GDM1 (cell line): ENCODE measurements at regions not wholly inside any gene's neighbourhood (a gene's known extent, or its start where the extent isn't known, plus 50 kb on each side); places are given as distances from the start of the nearest gene placed in this dataset.

Experiments
- DNase-seq: peaks from one replicate; lab custom pipeline; 2025; lab: John Stamatoyannopoulos, UW

GRCh38 chr2:481388-481787, 193.5 kb upstream of the ALKAL2 start:
- DNase-seq: no peak

DNA sequence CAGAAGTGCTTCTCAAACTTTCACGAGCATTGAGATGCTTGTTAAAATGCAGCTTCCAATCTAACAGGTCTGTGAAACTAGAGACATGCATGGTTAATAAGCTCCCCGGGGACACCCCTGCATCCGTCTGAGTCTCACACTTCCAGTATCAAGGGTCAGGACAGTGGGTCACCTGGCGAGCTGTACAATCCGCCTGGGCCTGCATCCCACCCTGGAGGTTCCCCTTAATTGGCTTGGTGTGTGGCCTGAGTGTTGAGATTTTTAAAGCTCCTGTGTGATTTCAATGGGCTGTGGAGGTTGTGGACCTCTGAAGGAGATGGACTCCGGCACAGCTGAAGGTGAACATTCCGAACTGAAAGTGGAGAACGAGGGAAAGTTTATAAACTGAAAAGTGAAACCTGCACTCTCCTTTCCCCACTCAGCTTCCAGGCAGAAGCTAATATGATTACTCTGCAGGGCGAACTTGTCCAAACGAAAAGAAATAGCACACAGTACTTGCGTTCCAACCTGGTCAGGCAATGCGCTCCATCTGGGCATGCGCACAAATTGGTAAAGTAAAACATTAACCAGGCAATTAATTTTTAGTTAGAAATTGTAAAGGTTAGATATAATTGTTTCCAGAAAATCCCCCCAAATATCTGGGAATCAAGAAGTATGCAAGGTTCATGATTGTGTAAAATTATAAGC, 191.7 kb upstream of the ALKAL2 start:
- no peak for DNase-seq

DNA sequence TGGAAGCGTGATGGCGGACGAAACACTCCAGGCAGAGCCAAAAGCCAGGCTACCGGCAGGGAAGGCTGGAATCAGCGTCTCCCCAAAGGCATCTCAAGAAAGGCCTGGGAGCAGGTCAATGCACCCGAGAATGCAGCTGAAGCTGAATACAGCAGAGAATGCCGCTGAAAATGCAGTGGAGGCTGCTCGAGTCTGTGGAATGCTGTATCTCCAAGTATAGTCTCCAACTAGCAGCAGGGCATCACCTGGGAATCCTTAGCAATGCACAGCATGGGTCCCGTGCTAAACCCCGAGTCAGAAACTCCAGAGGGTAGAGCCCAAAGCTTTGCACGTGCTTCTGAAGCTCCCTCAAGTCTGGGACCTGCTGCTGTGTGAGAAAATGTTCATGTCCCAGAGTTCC, 191.1 kb upstream of the ALKAL2 start:
- DNase-seq: no peak

- DNase-seq: no peak
Observed at GRCh38 chr2:471560-471959, 183.7 kb upstream of the ALKAL2 start.

DNA sequence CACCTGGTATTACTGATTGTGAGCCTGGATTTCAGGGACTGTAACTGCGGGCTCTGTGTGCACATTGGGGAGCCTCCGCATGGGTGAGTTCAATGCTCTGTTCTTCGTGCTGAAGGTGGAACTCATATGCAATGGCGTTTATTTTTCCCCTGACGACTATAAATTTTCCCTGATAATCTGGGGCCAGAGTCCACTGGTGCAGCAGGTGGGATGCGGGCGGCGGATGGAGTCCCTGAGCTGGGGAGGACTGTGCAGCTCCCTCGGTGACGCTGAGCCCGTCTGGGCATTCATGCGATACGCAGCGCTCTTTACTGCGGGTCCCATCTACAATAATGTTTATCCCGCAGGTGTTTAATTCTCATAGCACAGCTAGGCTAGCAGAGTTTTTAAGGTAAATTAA, 181.6 kb upstream of the ALKAL2 start:
- no peak for DNase-seq

GRCh38 chr2:468648-469336, 180.9 kb upstream of the ALKAL2 start:
- DNase-seq: no peak

- no peak for DNase-seq
Observed at GRCh38 chr2:467892-468647, 180.2 kb upstream of the ALKAL2 start.

DNA sequence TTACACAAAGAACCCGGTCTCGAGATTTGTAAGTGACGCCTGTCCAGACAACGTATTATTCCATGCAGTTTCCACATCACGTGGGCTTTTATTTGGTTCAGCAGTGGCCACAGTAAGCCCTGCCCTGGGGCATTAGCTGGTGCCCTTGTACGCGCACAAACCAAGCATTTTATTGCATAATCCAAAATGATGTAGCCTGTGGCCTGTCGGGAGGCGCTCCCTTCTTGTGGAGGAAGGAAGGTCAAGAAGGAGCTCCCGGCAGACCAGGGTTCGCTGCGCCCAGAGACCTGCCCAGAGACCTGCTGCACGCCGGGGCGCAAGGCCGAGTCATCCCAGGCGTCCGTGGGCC, 179.6 kb upstream of the ALKAL2 start:
- DNase-seq: no peak

- DNase-seq: no peak
Observed at GRCh38 chr2:467101-467500, 179.2 kb upstream of the ALKAL2 start.

- DNase-seq: no peak
Observed at GRCh38 chr2:464562-465309, 176.8 kb upstream of the ALKAL2 start.

- peak; percentile 60 for DNase-seq
Observed at GRCh38 chr2:460861-461260, 173.0 kb upstream of the ALKAL2 start.

DNA sequence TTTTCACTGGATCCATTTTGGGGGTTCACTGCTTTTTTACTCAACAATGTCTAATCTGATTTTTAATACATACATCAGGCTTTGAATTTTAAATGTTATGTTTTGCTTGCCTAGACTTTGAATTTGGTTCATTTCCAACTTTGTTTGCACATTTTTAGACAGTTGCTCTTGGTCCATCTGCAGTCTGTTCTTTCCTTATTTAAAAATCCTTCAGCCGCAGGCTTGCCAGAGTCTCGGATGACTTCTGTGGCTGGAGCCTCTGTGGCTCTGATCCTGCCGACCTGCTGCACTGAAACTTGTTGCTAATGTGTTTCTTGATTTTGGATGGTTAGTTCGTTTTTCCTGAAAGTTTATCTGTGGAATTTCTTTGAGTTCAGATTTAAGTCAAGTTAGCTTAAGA, 172.0 kb upstream of the ALKAL2 start:
- no peak for DNase-seq

DNA sequence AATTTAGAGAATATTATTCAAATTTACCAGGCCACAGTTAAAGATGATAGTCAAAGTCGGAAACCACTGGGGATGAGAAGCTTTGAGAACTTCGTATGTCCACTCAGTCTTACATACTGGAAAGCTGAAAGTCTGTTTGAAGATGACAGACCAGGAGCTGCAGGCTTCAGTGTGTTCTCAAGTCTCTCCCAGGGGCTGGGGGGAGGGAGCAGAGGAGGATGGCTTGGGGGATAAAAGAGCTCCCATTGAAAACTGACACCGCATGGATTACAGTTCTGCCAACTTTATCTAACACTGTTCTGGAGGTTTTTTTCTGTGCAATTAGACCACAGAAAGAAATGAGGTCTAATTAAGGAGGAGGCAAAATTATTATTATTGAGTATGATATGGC, 170.5 kb upstream of the ALKAL2 start:
- no peak for DNase-seq

GRCh38 chr2:457792-458424, 170.0 kb upstream of the ALKAL2 start:
- no peak for DNase-seq

GRCh38 chr2:457262-457661, 169.4 kb upstream of the ALKAL2 start:
- no peak for DNase-seq

- no peak for DNase-seq
Observed at GRCh38 chr2:455913-456312, 168.0 kb upstream of the ALKAL2 start.

GRCh38 chr2:455015-455705, 167.3 kb upstream of the ALKAL2 start:
- DNase-seq: no peak

DNA sequence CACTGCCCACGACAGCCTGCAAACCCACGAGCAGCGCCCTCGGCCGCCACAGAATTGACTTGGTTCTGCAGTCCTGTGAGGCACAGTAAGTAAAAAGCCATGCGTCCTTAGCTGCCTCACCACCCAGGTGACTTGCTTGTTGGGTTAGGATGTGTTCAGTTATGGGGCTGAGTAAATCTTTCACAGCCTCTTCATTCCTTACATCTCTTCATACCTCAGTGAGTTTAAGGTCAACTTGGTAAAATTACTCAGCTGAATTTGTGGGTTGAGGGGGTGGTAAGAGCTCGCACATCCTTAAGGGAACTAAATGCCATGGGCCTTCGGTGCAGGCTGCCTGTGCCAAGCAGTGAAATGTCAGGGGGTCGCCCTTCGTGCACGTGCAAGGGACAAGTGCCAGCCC, 165.2 kb upstream of the ALKAL2 start:
- DNase-seq: no peak

DNA sequence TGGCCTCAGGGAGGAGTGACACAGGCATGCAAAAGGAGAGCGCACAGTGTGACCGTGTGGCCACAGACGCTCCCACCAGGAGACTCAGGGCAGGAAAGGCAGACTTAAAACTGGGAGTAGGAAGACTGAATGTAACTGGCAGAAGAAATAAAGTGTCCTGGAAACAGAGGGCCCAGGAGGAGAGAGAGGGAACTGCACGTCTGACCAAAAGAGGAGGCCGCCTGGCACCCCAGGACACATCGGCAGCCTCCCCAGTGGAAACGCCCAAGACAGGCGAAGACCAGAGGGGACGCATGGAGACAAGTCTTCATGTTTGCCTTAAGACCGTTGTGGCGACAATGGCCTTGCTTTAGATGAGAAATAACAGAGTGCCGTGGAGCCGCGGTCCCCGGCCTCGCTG, 163.6 kb upstream of the ALKAL2 start:
- DNase-seq: no peak

- no peak for DNase-seq
Observed at GRCh38 chr2:449246-450067, 161.6 kb upstream of the ALKAL2 start.
